ENCODE measurements at regions not wholly inside any gene's neighbourhood (a gene's known extent, or its start where the extent isn't known, plus 50 kb on each side); places are given as distances from the start of the nearest gene placed in this dataset.
"Not testable (repeated sequence)": the region's sequence is repeated elsewhere in the genome, so short reads cannot be mapped to it uniquely, and the experiment has no call there.

DNA sequence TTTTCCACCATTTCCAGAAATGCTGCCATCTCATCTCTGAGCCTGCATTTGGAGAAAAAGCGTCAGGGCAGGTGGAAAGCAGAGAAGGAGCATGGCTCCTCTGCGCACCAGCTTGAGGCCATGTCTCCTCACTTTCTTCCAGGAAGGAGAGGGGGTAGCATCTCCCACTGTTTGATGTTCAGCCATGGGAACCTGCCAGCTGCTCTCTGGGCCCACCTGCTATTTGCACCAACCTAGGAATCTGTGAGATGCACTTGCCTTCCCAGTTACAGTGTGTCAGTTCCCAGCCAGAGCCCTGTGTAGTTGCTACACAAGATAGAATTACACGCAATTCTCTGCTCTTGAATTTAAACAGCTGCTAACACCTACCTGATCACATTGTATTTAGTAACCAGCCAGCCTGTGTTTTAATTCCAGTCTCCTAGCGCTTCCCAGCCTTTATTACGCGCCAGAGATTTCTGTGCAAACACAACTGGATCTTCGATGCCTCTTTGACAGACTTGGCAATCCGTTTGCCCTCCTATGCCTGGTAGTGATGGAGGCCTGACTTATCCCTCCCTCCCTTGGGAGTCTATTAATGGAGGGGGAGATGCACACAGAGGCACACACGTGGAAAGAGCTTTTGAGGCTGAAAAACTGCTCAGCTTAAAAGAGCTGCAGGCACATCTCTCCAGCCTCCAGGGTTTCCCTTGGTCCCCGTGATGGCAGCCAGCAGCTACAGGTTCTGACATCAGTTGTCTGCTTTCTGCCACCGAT is 98.1 kb upstream of the SEC14L1 start:
- no peak for DNase-seq (ENCODE audit: low read depth, low spot score)
- POLR2A ChIA-PET, result no interaction called here
- CTCF ChIA-PET, result interaction anchor here (0.7 to 2.8 kb wide), 3 partner anchors 14 to 175 kb away, joined by 4 to 14 read pairs (median 4); partner anchors contain the start of gene MGAT5B
- TF ChIP-seq CTCF (IDR thresholded peaks at IDR 0.05; ENCODE audit: insufficient read depth, low read length, missing control alignments), result no peak
- H3K4me3 ChIP-seq (ENCODE audit: low read depth, low read length), result no peak overlapping the region

DNA sequence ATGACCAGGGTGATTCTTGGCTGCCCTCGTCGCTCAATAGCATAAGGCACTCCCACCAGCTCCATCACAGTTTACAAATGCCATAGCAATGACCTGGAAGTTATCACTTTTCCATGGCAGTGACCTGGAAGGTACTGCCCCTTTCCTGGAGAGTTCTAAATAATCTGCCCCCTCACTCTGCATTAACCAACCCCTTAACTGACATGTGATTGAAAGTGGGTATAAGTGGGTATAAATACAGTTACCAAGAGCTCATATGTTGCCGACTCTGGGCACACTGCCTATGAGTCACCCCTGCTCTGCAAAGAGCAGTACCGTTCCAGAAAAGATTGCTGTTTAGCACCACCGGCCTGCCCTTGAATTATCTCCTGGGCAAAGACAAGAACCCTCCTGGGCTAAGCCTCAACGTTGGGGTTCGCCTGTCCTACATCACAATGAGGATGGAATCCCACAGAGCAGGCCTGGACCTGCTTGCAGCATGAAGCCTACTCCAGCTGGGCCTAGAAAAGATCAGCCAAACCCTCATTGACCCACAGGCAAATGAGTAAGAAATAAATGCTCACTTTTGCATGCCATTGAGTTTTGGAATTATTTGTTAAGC is 95.2 kb upstream of the SEC14L1 start:
- CTCF ChIA-PET, result interaction anchor here (1.1 to 3.4 kb wide), 4 partner anchors 11 to 177 kb away, joined by 3 to 25 read pairs (median 6); partner anchors contain the start of gene MGAT5B
- POLR2A ChIA-PET, result no interaction called here
- H3K4me3 ChIP-seq (ENCODE audit: low read depth, low read length), result no peak overlapping the region
- no peak for DNase-seq (ENCODE audit: low read depth, low spot score)
- no peak for TF ChIP-seq CTCF (IDR thresholded peaks at IDR 0.05; ENCODE audit: insufficient read depth, low read length, missing control alignments)

- ChIA-PET CTCF (interaction anchor here (0.7 to 23.8 kb wide), 4 partner anchors 9 to 182 kb away, joined by 3 to 541 read pairs (median 8); partner anchors contain the start of gene MGAT5B), POLR2A (no interaction called here)
- DNase-seq (ENCODE audit: low read depth, low spot score), result no peak
- H3K4me3 ChIP-seq (ENCODE audit: low read depth, low read length), result no peak overlapping the region
- TF ChIP-seq CTCF (IDR thresholded peaks at IDR 0.05; ENCODE audit: insufficient read depth, low read length, missing control alignments), result no peak
These were observed 91.3 kb upstream of the SEC14L1 start for GRCh38 chr17:77049440-77049839.

GRCh38 chr17:77050901-77051300 is 89.9 kb upstream of the SEC14L1 start:
- DNase-seq (ENCODE audit: low read depth, low spot score); POLR2A ChIA-PET; H3K4me3 ChIP-seq (ENCODE audit: low read depth, low read length): not testable (repeated sequence)
- CTCF ChIA-PET, result interaction anchor here (23.8 kb wide), 1 partner anchor 183 kb away, joined by 541 read pairs; the partner anchor contains the start of gene MGAT5B

DNA sequence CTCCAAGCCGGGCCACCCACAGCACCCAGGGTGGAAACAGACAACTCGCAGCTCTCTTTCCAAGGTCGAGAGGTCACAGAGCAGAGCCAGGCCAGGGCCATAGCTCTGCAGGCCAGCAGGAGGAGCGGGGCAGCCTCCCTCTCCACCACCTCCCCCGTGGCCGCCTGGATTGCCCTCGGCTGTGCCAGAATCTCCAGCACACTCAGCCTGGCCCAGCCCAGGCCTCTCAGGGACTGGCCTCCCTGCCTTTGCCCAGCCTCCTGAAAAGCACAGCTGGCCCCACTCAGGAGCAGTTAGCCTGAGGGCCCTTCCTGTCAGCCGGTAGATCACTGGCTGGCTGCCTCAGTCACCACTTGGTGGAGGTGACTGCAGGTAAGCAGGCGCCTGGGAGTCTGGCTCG is 85.8 kb upstream of the SEC14L1 start:
- ChIA-PET CTCF (interaction anchor here (0.9 to 23.8 kb wide), 9 partner anchors 9 to 239 kb away, joined by 3 to 541 read pairs (median 12); partner anchors contain the start of gene MGAT5B), POLR2A (no interaction called here)
- TF ChIP-seq CTCF (IDR thresholded peaks at IDR 0.05; ENCODE audit: insufficient read depth, low read length, missing control alignments), result no peak
- no peak for DNase-seq (ENCODE audit: low read depth, low spot score)
- no peak overlapping the region for H3K4me3 ChIP-seq (ENCODE audit: low read depth, low read length)

DNA sequence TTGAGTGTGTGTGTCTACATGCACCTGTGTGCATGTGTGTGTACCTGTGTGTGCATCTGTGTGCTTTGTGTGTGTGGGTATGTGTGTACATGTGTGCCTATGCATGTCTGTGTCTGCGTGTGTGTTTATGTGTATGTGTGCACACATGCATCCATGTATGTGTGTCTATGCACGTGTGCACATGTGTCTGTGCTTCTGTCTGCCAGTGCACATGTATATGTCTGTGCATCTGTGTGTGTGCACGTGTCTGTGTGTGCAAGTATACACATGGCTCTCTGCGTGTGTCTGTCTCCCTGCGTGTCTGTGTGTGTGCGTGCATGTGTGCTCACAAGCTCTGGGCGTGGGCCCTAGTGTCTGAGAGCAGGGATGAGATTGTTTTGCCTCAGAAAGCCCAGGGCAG is 85.3 kb upstream of the SEC14L1 start:
- TF ChIP-seq CTCF (IDR thresholded peaks at IDR 0.05; ENCODE audit: insufficient read depth, low read length, missing control alignments), result no peak
- no peak for DNase-seq (ENCODE audit: low read depth, low spot score)
- ChIA-PET POLR2A (no interaction called here), CTCF (interaction anchor here (0.7 to 23.8 kb wide), 21 partner anchors 9 to 598 kb away, joined by 3 to 541 read pairs (median 12); partner anchors contain the start of genes MFSD11 and MGAT5B)
- no peak overlapping the region for H3K4me3 ChIP-seq (ENCODE audit: low read depth, low read length)

Data from AG04449 (cell line).